ENCODE measurements at regions not wholly inside any gene's neighbourhood (a gene's known extent, or its start where the extent isn't known, plus 50 kb on each side); places are given as distances from the start of the nearest gene placed in this dataset.

DNA sequence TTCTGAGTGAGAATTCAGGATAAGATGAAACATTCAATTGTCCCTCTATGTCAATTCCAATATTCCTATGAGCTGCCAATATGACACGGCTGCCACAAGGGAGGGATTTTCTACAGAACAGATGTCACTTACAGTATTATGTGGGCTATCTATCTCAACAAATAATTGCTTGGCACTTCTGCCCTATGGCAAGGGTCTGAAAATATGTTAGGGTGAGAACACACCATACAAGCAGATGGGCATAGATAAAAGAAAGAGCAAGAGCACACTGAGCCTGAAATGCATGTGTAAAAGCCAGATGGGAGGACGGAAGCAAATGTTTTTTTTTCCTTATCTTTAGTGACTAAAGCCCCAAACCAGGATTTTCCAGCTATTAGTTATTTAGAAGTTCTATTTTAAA, 70.1 kb upstream of the TFEC start:
- TF ChIP-seq CTCF (CRISPR knock-in tag; IDR thresholded peaks at IDR 0.05) = no peak
- no peak for TF ChIP-seq NONO (IDR thresholded peaks at IDR 0.05)
- no peak for TF ChIP-seq NONO (CRISPR knock-in tag; conservative IDR thresholded peaks at IDR 0.05)
- no peak for TF ChIP-seq PHF21A (CRISPR knock-in tag; IDR thresholded peaks at IDR 0.05)
- TF ChIP-seq POLR2A (IDR thresholded peaks at IDR 0.05; ENCODE audit: insufficient read depth in 1 of 2, low read depth in 2 of 2, low read length in 2 of 2) = no peak
- no peak for TF ChIP-seq PLRG1 (conservative IDR thresholded peaks at IDR 0.05)
- no peak for TF ChIP-seq ZFX (CRISPR knock-in tag; IDR thresholded peaks at IDR 0.05; ENCODE audit: low read depth)
- TF ChIP-seq, protein P1, sequence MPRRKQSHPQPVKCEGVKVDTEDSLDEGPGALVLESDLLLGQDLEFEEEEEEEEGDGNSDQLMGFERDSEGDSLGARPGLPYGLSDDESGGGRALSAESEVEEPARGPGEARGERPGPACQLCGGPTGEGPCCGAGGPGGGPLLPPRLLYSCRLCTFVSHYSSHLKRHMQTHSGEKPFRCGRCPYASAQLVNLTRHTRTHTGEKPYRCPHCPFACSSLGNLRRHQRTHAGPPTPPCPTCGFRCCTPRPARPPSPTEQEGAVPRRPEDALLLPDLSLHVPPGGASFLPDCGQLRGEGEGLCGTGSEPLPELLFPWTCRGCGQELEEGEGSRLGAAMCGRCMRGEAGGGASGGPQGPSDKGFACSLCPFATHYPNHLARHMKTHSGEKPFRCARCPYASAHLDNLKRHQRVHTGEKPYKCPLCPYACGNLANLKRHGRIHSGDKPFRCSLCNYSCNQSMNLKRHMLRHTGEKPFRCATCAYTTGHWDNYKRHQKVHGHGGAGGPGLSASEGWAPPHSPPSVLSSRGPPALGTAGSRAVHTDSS (CRISPR knock-in tag; conservative IDR thresholded peaks at IDR 0.05) = no peak
- no peak for TF ChIP-seq BRD4 (CRISPR knock-in tag; IDR thresholded peaks at IDR 0.05)
- TF ChIP-seq ISX (CRISPR knock-in tag; conservative IDR thresholded peaks at IDR 0.05) = no peak
- TF ChIP-seq ZNF597 (CRISPR knock-in tag; IDR thresholded peaks at IDR 0.05) = no peak
- TF ChIP-seq, protein P2, sequence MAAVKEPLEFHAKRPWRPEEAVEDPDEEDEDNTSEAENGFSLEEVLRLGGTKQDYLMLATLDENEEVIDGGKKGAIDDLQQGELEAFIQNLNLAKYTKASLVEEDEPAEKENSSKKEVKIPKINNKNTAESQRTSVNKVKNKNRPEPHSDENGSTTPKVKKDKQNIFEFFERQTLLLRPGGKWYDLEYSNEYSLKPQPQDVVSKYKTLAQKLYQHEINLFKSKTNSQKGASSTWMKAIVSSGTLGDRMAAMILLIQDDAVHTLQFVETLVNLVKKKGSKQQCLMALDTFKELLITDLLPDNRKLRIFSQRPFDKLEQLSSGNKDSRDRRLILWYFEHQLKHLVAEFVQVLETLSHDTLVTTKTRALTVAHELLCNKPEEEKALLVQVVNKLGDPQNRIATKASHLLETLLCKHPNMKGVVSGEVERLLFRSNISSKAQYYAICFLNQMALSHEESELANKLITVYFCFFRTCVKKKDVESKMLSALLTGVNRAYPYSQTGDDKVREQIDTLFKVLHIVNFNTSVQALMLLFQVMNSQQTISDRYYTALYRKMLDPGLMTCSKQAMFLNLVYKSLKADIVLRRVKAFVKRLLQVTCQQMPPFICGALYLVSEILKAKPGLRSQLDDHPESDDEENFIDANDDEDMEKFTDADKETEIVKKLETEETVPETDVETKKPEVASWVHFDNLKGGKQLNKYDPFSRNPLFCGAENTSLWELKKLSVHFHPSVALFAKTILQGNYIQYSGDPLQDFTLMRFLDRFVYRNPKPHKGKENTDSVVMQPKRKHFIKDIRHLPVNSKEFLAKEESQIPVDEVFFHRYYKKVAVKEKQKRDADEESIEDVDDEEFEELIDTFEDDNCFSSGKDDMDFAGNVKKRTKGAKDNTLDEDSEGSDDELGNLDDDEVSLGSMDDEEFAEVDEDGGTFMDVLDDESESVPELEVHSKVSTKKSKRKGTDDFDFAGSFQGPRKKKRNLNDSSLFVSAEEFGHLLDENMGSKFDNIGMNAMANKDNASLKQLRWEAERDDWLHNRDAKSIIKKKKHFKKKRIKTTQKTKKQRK (IDR thresholded peaks at IDR 0.05; ENCODE audit: low read length) = no peak
- TF ChIP-seq ZNF776 (CRISPR knock-in tag; IDR thresholded peaks at IDR 0.05) = no peak
- TF ChIP-seq, protein P3, sequence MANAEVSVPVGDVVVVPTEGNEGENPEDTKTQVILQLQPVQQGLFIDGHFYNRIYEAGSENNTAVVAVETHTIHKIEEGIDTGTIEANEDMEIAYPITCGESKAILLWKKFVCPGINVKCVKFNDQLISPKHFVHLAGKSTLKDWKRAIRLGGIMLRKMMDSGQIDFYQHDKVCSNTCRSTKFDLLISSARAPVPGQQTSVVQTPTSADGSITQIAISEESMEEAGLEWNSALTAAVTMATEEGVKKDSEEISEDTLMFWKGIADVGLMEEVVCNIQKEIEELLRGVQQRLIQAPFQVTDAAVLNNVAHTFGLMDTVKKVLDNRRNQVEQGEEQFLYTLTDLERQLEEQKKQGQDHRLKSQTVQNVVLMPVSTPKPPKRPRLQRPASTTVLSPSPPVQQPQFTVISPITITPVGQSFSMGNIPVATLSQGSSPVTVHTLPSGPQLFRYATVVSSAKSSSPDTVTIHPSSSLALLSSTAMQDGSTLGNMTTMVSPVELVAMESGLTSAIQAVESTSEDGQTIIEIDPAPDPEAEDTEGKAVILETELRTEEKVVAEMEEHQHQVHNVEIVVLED (CRISPR knock-in tag; IDR thresholded peaks at IDR 0.05; ENCODE audit: borderline replicate concordance) = no peak
